ENCODE measurements at regions not wholly inside any gene's neighbourhood (a gene's known extent, or its start where the extent isn't known, plus 50 kb on each side); places are given as distances from the start of the nearest gene placed in this dataset.
A peak's percentile ranks its signal among the peaks of the same experiment; 100 is the strongest.

DNA sequence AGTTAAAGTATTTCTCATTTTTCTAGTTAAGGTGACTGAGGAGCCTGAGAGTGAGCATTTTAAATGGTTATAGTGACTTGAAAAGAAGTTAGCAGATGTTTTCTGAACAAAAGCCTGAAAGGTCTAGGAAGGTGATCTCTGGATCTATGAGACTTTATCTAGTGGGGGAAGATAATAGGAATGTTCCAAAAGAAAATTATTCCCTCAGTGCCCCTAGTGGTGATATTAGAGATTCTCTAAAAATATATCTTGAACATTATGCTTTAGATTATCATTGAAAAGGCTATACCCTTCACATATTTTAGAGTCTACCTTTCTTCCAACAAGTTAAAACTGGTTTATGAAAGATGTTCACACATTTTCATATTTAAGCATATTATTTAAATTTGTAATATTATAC lies 69.0 kb upstream of the SPANXN1 start:
- Mint-ChIP-seq H3K27ac (no peak overlapping the region), H3K9me3 (no peaks in the 10 kb centered on the region), H3K4me1 (ENCODE audit: unreplicated experiment) (no peaks in the 10 kb centered on the region), H3K36me3 (no peaks in the 10 kb centered on the region), H3K4me3 (no peak overlapping the region), H3K27me3 (no peaks in the 10 kb centered on the region)
- no peak for DNase-seq (ENCODE audit: extremely low spot score, unreplicated experiment)
- TF ChIP-seq, protein P1, sequence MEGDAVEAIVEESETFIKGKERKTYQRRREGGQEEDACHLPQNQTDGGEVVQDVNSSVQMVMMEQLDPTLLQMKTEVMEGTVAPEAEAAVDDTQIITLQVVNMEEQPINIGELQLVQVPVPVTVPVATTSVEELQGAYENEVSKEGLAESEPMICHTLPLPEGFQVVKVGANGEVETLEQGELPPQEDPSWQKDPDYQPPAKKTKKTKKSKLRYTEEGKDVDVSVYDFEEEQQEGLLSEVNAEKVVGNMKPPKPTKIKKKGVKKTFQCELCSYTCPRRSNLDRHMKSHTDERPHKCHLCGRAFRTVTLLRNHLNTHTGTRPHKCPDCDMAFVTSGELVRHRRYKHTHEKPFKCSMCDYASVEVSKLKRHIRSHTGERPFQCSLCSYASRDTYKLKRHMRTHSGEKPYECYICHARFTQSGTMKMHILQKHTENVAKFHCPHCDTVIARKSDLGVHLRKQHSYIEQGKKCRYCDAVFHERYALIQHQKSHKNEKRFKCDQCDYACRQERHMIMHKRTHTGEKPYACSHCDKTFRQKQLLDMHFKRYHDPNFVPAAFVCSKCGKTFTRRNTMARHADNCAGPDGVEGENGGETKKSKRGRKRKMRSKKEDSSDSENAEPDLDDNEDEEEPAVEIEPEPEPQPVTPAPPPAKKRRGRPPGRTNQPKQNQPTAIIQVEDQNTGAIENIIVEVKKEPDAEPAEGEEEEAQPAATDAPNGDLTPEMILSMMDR (conservative IDR thresholded peaks at IDR 0.05), result peak; percentile 70

DNA sequence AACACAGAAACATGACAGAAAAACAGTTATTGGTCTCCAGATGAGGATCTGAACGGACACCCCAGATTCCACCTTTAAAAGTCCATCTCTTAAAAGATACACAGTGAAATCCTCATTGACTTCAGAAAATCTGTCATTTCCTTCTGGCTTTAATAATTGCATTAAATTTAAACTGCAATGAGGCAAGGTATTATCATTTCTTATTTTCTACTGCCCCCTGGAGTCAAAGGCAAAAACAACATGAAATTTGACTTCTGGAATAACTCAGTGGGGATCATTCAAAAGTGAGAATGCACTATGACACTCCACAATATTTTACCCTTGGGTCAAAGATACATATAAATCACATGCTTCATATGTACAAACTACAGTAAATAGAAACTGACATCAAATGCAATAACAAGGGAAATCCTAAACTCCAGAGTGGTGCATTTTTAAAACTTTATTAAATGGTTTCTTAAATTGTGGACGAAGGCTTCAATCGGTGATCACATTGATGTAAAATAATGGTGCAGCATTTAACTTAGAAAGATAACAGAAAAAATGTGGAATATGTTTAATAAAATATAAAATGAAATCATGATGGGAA lies 56.4 kb upstream of the SPANXN1 start:
- H3K4me3 Mint-ChIP-seq, result no peak overlapping the region
- peaks cover 3% of the 10 kb centered on the region for H3K27me3 Mint-ChIP-seq
- DNase-seq (ENCODE audit: extremely low spot score, unreplicated experiment), result no peak
- no peaks in the 10 kb centered on the region for H3K36me3 Mint-ChIP-seq
- H3K4me1 Mint-ChIP-seq (ENCODE audit: unreplicated experiment), result no peaks in the 10 kb centered on the region
- TF ChIP-seq, protein P1 (conservative IDR thresholded peaks at IDR 0.05), result peak; percentile 70
- H3K9me3 Mint-ChIP-seq, result peaks cover 6% of the 10 kb centered on the region
- H3K27ac Mint-ChIP-seq, result no peak overlapping the region

Measured in type B pancreatic cell (in vitro differentiated cells).